ENCODE measurements at regions not wholly inside any gene's neighbourhood (a gene's known extent, or its start where the extent isn't known, plus 50 kb on each side); places are given as distances from the start of the nearest gene placed in this dataset.

DNA sequence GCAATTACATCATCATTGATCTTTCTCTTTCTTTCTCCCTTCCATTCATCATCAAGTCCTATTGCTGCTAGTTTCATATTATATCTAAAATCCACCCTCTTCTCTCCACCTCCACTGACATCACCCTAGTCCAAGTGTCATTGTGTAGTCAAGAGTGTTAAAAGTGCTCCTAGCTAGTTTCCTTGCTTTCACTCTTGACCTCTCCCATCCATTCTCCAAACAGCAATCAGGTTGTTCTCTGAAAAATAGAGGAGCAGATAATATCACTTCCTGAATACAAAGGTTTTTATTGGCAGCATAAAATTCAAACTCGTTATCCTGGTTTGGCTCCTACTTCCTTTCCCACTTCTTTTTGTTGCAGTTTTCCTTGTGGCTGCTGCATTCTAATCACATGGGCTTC lies 61.6 kb upstream of the PHF14 start:
- TF ChIP-seq CTCF (IDR thresholded peaks at IDR 0.05; ENCODE audit: low read depth, low read length) = no peak
- no peak for DNase-seq (ENCODE audit: extremely low read depth, low read depth)

DNA sequence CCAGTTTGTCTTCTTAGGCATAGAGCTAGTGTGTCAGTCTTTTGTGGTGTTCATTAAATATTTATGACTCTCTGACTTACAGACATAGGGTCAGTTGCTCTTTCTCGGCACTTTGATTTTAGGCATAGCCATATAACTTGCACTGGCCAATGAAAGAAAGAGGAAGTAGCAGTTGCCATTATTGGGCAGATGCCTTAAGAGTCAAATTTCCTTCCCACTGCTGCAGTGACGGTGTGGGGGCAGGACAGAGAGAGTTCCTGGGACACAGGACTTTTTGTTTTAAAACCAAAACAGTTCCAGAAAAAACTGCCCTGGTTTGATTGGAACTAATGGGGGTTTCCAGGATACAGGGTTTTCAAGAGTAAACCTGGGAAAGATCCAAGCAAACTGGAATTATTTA lies 60.2 kb upstream of the PHF14 start:
- TF ChIP-seq CTCF (IDR thresholded peaks at IDR 0.05; ENCODE audit: low read depth, low read length) = no peak

GRCh38 chr7:10918093-10918590 lies 55.5 kb upstream of the PHF14 start:
- TF ChIP-seq CTCF (IDR thresholded peaks at IDR 0.05; ENCODE audit: low read depth, low read length) = no peak

More for the DNA sequence above, 60.2 kb upstream of the PHF14 start:
- DNase-seq (ENCODE audit: extremely low read depth, low read depth) = no peak

GRCh38 chr7:10919923-10920322 lies 53.7 kb upstream of the PHF14 start:
- TF ChIP-seq CTCF (IDR thresholded peaks at IDR 0.05; ENCODE audit: low read depth, low read length) = no peak
- no peak for DNase-seq (ENCODE audit: extremely low read depth, low read depth)

More at GRCh38 chr7:10918093-10918590, 55.5 kb upstream of the PHF14 start:
- no peak for DNase-seq (ENCODE audit: extremely low read depth, low read depth)
